H1 (cell line): ENCODE measurements at regions not wholly inside any gene's neighbourhood (a gene's known extent, or its start where the extent isn't known, plus 50 kb on each side); places are given as distances from the start of the nearest gene placed in this dataset.
"Not testable (repeated sequence)": the region's sequence is repeated elsewhere in the genome, so short reads cannot be mapped to it uniquely, and the experiment has no call there.

Experiments used
- CTCF ChIA-PET: fragments of 300-600 bp; sonication (Branson Sonifier 250); formaldehyde crosslinking; loops from one replicate; lab custom pipeline; 2021; ENCODE audit not compliant: partially characterized antibody; lab: Charles Lee
- POLR2A ChIA-PET: fragments of 300-600 bp; sonication (Branson Sonifier 250); formaldehyde crosslinking; loops from one replicate; lab custom pipeline; 2021; ENCODE audit warnings: inconsistent platforms; ENCODE audit not compliant: partially characterized antibody; lab: Charles Lee
- DNase-seq, 2 experiments: peaks; one replicate each; pipeline versions ENCODE4 v3.0.0 to v3.0.0-alpha.2; 2010 to 2022; ENCODE audit warnings: low spot score in 2 of 2, low read depth in 1 of 2, mixed read lengths in 1 of 2
- FAIRE-seq: peaks from 2 replicates; lab custom pipeline; 2011; peaks lifted over from hg19 to GRCh38; lab: Jason Lieb, UNC
- H2AFZ ChIP-seq: 2 replicates; pipeline ENCODE4 v1.8.1; 2012; ENCODE audit warnings: low read length, inconsistent platforms
- H2AK5ac ChIP-seq: 2 replicates; pipeline ENCODE4 v1.6.1; 2013; ENCODE audit warnings: low read depth, low read length
- H2BK120ac ChIP-seq: replicated peaks from 2 replicates; pipeline ENCODE3; 2013; ENCODE audit warnings: low read depth, low read length, inconsistent platforms
- H2BK12ac ChIP-seq: 2 replicates; pipeline ENCODE4 v1.6.1; 2013; ENCODE audit warnings: low read depth, low read length
- H2BK15ac ChIP-seq: 2 replicates; pipeline ENCODE4 v1.6.1; 2013; ENCODE audit warnings: low read length
- H2BK20ac ChIP-seq: 2 replicates; pipeline ENCODE4 v1.6.1; 2013; ENCODE audit warnings: low read length
- H2BK5ac ChIP-seq: 2 replicates; pipeline ENCODE4 v1.6.1; 2013; ENCODE audit warnings: low read depth, low read length
- H3K14ac ChIP-seq: 2 replicates; pipeline ENCODE4 v1.6.1; 2013; ENCODE audit warnings: inconsistent platforms; ENCODE audit not compliant: insufficient read length
- H3K18ac ChIP-seq: 2 replicates; pipeline ENCODE4 v1.6.1; 2013; ENCODE audit warnings: low read length; ENCODE audit errors: extremely low read depth
- H3K23ac ChIP-seq: 2 replicates; pipeline ENCODE4 v1.6.1; 2013; ENCODE audit warnings: inconsistent platforms; ENCODE audit not compliant: insufficient read length
- H3K23me2 ChIP-seq: 2 replicates; pipeline ENCODE4 v1.6.1; 2013; ENCODE audit warnings: low read depth, low read length
- H3K27ac ChIP-seq: 2 replicates; pipeline ENCODE4 v1.6.1; 2011; ENCODE audit warnings: low read depth, low read length, inconsistent platforms
- H3K27me3 ChIP-seq, 4 experiments: replicated peaks in 1 of 4; 1 replicate in 1 of 4; 2 replicates in 3 of 4; pipeline versions ENCODE4 v1.6.1 to v1.8.1; 2011 to 2013; ENCODE audit warnings: low read length in 3 of 4, mild to moderate bottlenecking in 3 of 4, inconsistent platforms in 2 of 4, mixed read lengths in 2 of 4, moderate library complexity in 1 of 4; ENCODE audit not compliant: control insufficient read depth in 3 of 4, insufficient read depth in 3 of 4; ENCODE audit errors: extremely low read depth in 1 of 4
- H3K36me3 ChIP-seq, 4 experiments: 2 replicates each; pipeline versions ENCODE4 v1.6.1 to v1.8.1; 2011 to 2013; ENCODE audit warnings: mild to moderate bottlenecking in 4 of 4, low read length in 3 of 4, moderate library complexity in 2 of 4, control low read depth in 1 of 4, inconsistent platforms in 1 of 4; ENCODE audit not compliant: insufficient read depth in 4 of 4, control insufficient read depth in 2 of 4
- H3K4ac ChIP-seq: replicated peaks from 2 replicates; pipeline ENCODE3; 2013; ENCODE audit warnings: low read length, low read depth, mixed read lengths, inconsistent platforms; ENCODE audit not compliant: insufficient read length
- H3K4me1 ChIP-seq, 4 experiments: replicated peaks in 1 of 4; 1 replicate in 1 of 4; 2 replicates in 3 of 4; pipeline versions ENCODE4 v1.6.1 to v1.8.1; 2011 to 2013; ENCODE audit warnings: low read length in 3 of 4, inconsistent platforms in 2 of 4, mixed read lengths in 1 of 4; ENCODE audit not compliant: insufficient read depth in 4 of 4, control insufficient read depth in 3 of 4
- H3K4me2 ChIP-seq, 2 experiments: 2 replicates each; pipeline versions ENCODE4 v1.6.1 to v1.8.1; 2011 to 2013; ENCODE audit warnings: low read depth in 2 of 2, low read length in 2 of 2, control low read depth in 1 of 2, inconsistent platforms in 1 of 2, mild to moderate bottlenecking in 1 of 2; ENCODE audit not compliant: insufficient read depth in 1 of 2
- H3K4me3 ChIP-seq, 4 experiments: fragments of 200-600, 300-600 bp in 1 of 4; sonication (generic), shearing (Covaris generic), sonication (Bioruptor Twin) in 1 of 4; 2 replicates each; pipeline versions ENCODE4 v1.5.1 to v1.8.1; 2011 to 2016; ENCODE audit warnings: low read length in 4 of 4, low read depth in 3 of 4, control low read depth in 2 of 4, inconsistent platforms in 2 of 4, mild to moderate bottlenecking in 2 of 4, mixed read lengths in 1 of 4, moderate library complexity in 1 of 4; ENCODE audit not compliant: insufficient read depth in 2 of 4; ENCODE audit errors: extremely low read depth in 1 of 4
- H3K56ac ChIP-seq: replicated peaks from 2 replicates; pipeline ENCODE3; 2013; ENCODE audit warnings: low read depth, mild to moderate bottlenecking, mixed read lengths, low read length, inconsistent platforms; ENCODE audit not compliant: insufficient read length
- H3K79me1 ChIP-seq: 2 replicates; pipeline ENCODE4 v1.6.1; 2013; ENCODE audit warnings: low read depth, low read length, control low read depth
- H3K79me2 ChIP-seq, 2 experiments: 2 replicates each; pipeline versions ENCODE4 v1.6.1 to v1.8.1; 2012 to 2013; ENCODE audit warnings: low read length in 2 of 2, mild to moderate bottlenecking in 2 of 2, inconsistent platforms in 1 of 2; ENCODE audit not compliant: insufficient read depth in 2 of 2, control insufficient read depth in 1 of 2
- H3K9ac ChIP-seq, 4 experiments: replicated peaks in 1 of 4; 1 replicate in 1 of 4; 2 replicates in 3 of 4; pipeline versions ENCODE4 v1.6.1 to v1.8.1; 2011 to 2013; ENCODE audit warnings: low read depth in 3 of 4, low read length in 3 of 4, control low read depth in 2 of 4, mild to moderate bottlenecking in 2 of 4, moderate library complexity in 2 of 4, inconsistent platforms in 1 of 4; ENCODE audit errors: extremely low read depth in 1 of 4
- H3K9me3 ChIP-seq, 2 experiments: 2 replicates each; pipeline versions ENCODE4 v1.6.1 to v1.8.1; 2012 to 2013; ENCODE audit warnings: mild to moderate bottlenecking in 2 of 2, moderate library complexity in 2 of 2, control low read depth in 1 of 2, inconsistent platforms in 1 of 2, low read depth in 1 of 2, low read length in 1 of 2, mixed read lengths in 1 of 2; ENCODE audit not compliant: insufficient read depth in 2 of 2
- H4K20me1 ChIP-seq, 2 experiments: replicated peaks in 1 of 2; 2 replicates each; pipeline versions ENCODE3 to v1.8.1; 2011 to 2013; ENCODE audit warnings: inconsistent platforms in 2 of 2, low read length in 2 of 2, mild to moderate bottlenecking in 1 of 2; ENCODE audit not compliant: insufficient read depth in 2 of 2, control insufficient read depth in 1 of 2
- H4K5ac ChIP-seq: 2 replicates; pipeline ENCODE4 v1.6.1; 2013; ENCODE audit warnings: low read length, low read depth, mixed read lengths, inconsistent platforms; ENCODE audit not compliant: insufficient read length
- H4K8ac ChIP-seq: 2 replicates; pipeline ENCODE4 v1.8.0; 2013; ENCODE audit warnings: mild to moderate bottlenecking, moderate library complexity, low read length, inconsistent platforms; ENCODE audit not compliant: insufficient read depth; ENCODE audit errors: extremely low read depth
- H4K91ac ChIP-seq: replicated peaks from 2 replicates; pipeline ENCODE3; 2013; ENCODE audit warnings: low read length, mixed read lengths, inconsistent platforms; ENCODE audit not compliant: insufficient read length
- BACH1 ChIP-seq: IDR thresholded peaks from 2 replicates; pipeline ENCODE4 v1.6.1; 2012; ENCODE audit warnings: low read length, improper control_type of control experiment
- CEBPB ChIP-seq: IDR thresholded peaks from 2 replicates; pipeline ENCODE4 v1.6.1; 2012; ENCODE audit warnings: low read depth, low read length
- CHD1 ChIP-seq: IDR thresholded peaks from 2 replicates; pipeline ENCODE4 v1.6.1; 2012; ENCODE audit warnings: low read depth, low read length, improper control_type of control experiment
- GABPA ChIP-seq: IDR thresholded peaks from 2 replicates; pipeline ENCODE4 v1.6.1; 2011; ENCODE audit warnings: mild to moderate bottlenecking, low read length, moderate library complexity, borderline replicate concordance; ENCODE audit not compliant: insufficient read depth
- HDAC6 ChIP-seq: IDR thresholded peaks from one replicate; pipeline ENCODE4 v1.7.1; 2012; ENCODE audit warnings: low read depth, mild to moderate bottlenecking, inconsistent platforms, low read length, moderate library complexity
- NANOG ChIP-seq: IDR thresholded peaks from 2 replicates; pipeline ENCODE4 v1.6.1; 2011; ENCODE audit warnings: low read length, low read depth, mild to moderate bottlenecking, inconsistent platforms; ENCODE audit not compliant: insufficient read depth, poor library complexity, severe bottlenecking
- POU5F1 ChIP-seq: IDR thresholded peaks from 2 replicates; pipeline ENCODE4 v1.6.1; 2011; ENCODE audit warnings: low read depth, mild to moderate bottlenecking, low read length, moderate library complexity
- YY1 ChIP-seq: IDR thresholded peaks from 2 replicates; pipeline ENCODE4 v1.6.1; 2011; ENCODE audit warnings: low read depth, mild to moderate bottlenecking, low read length
- WGBS, 2 experiments: shearing (Covaris generic) in 1 of 2; methylation state at CpG; one replicate each; pipeline versions ENCODE4 v1.1.6 to v1.1.7; 2013 to 2015; ENCODE audit warnings: low lambda C conversion rate in 2 of 2, mixed read lengths in 2 of 2, inconsistent platforms in 1 of 2, low coverage in 1 of 2, missing lambda C conversion rate in 1 of 2; ENCODE audit not compliant: insufficient replicate concordance in 2 of 2, insufficient coverage in 1 of 2, insufficient read length in 1 of 2; ENCODE audit errors: extremely low coverage in 1 of 2, missing lambda C conversion rate in 1 of 2; 5-methylcytosine and 5-hydroxymethylcytosine counted together

- TF ChIP-seq BACH1 (no peak), GABPA (no peak), CEBPB (no peak), YY1 (no peak), HDAC6 (no peak), POU5F1 (no peak), NANOG (no peak), CHD1 (no peak)
Measured at GRCh38 chr17:27106982-27107360, 186.9 kb upstream of the WSB1 start (continued).

- H3K4me2 ChIP-seq, H2AK5ac ChIP-seq, H3K79me1 ChIP-seq, H2BK120ac ChIP-seq, H4K91ac ChIP-seq, H3K27ac ChIP-seq, H2BK15ac ChIP-seq, H3K18ac ChIP-seq, FAIRE-seq, DNase-seq, H2BK12ac ChIP-seq, H3K23ac ChIP-seq, H3K23me2 ChIP-seq, H3K4me1 ChIP-seq, H2BK5ac ChIP-seq, H3K56ac ChIP-seq, CTCF ChIA-PET, H3K79me2 ChIP-seq, H3K4ac ChIP-seq, H4K20me1 ChIP-seq, H4K5ac ChIP-seq, H3K27me3 ChIP-seq, H3K14ac ChIP-seq, H3K36me3 ChIP-seq, H2AFZ ChIP-seq, H3K4me3 ChIP-seq, H4K8ac ChIP-seq, H3K9ac ChIP-seq, H2BK20ac ChIP-seq: not testable (repeated sequence)
- POLR2A ChIA-PET: interaction anchor here (0.6 kb wide), 1 partner anchor 507 kb away, joined by 3 read pairs; no protein-coding TSS in a partner anchor
- 60% methylated on average over 2 of the region's 2 CpGs; no CpG with 5 or more reads in 1 of the 2 experiments for WGBS, 2 experiments
- peaks cover 28 to 40% of the 10 kb centered on the region in 2 experiments for H3K9me3 ChIP-seq
Measured at GRCh38 chr17:27107386-27108328, 186.3 kb upstream of the WSB1 start.
